ENCODE measurements at regions not wholly inside any gene's neighbourhood (a gene's known extent, or its start where the extent isn't known, plus 50 kb on each side); places are given as distances from the start of the nearest gene placed in this dataset.

- TF ChIP-seq EP300 (IDR thresholded peaks at IDR 0.05) (no peak), POLR2AphosphoS5 (IDR thresholded peaks at IDR 0.05) (no peak)
- TF ChIP-seq, protein P1, sequence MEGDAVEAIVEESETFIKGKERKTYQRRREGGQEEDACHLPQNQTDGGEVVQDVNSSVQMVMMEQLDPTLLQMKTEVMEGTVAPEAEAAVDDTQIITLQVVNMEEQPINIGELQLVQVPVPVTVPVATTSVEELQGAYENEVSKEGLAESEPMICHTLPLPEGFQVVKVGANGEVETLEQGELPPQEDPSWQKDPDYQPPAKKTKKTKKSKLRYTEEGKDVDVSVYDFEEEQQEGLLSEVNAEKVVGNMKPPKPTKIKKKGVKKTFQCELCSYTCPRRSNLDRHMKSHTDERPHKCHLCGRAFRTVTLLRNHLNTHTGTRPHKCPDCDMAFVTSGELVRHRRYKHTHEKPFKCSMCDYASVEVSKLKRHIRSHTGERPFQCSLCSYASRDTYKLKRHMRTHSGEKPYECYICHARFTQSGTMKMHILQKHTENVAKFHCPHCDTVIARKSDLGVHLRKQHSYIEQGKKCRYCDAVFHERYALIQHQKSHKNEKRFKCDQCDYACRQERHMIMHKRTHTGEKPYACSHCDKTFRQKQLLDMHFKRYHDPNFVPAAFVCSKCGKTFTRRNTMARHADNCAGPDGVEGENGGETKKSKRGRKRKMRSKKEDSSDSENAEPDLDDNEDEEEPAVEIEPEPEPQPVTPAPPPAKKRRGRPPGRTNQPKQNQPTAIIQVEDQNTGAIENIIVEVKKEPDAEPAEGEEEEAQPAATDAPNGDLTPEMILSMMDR (IDR thresholded peaks at IDR 0.05): no peak
These were observed 119.1 kb upstream of the PHYHIPL start for GRCh38 chr10:59057345-59057744.
